Suprapubic skin (tissue), 3 donors: ENCODE measurements at regions not wholly inside any gene's neighbourhood (a gene's known extent, or its start where the extent isn't known, plus 50 kb on each side); places are given as distances from the start of the nearest gene placed in this dataset.

Source experiments
- CTCF ChIP-seq, 2 donors: fragments of 200-600 bp in 1 of 2; fragments of 450-650 bp in 1 of 2; sonication (generic) in 1 of 2; IDR thresholded peaks; one replicate each; pipeline ENCODE4 v1.5.1; 2016 to 2019; ENCODE audit warnings: antibody characterized with exemption in 2 of 2, mild to moderate bottlenecking in 1 of 2, moderate library complexity in 1 of 2
- POLR2A ChIP-seq, 2 donors: fragments of 450-650 bp; IDR thresholded peaks; one replicate each; pipeline ENCODE4 v1.6.1; 2017; ENCODE audit warnings: antibody characterized with exemption in 2 of 2, mild to moderate bottlenecking in 2 of 2, moderate library complexity in 2 of 2

- TF ChIP-seq CTCF (IDR thresholded peaks at IDR 0.05) (no peak), POLR2A (IDR thresholded peaks at IDR 0.05) (no peak)
These were observed 185.1 kb upstream of the C14orf180 start for GRCh38 chr14:104394409-104394851.
